ENCODE measurements at regions not wholly inside any gene's neighbourhood (a gene's known extent, or its start where the extent isn't known, plus 50 kb on each side); places are given as distances from the start of the nearest gene placed in this dataset.

DNA sequence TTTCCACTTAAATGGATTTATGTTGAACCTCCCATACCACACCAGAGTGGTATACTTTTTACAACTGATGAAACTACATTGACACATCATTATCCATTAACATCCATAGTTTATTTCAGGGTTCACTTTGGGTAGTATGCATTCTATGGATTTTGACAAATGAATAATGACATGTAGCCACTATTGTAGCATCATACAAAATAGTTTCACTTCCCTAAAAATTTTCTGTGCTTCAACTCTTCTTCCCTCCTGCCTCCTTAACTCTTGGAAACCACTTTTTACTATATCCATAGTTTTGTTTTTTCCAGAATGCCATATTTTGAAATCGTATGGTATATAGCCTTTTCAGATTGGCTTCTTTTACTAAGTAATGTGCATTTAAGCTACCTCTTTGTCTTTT is 199.5 kb upstream of the TMEM196 start:
- no peak for TF ChIP-seq POLR2AphosphoS5 (IDR thresholded peaks at IDR 0.05; ENCODE audit: borderline replicate concordance, low read depth, low read length)
- no peak for TF ChIP-seq EZH2 (IDR thresholded peaks at IDR 0.05)
- TF ChIP-seq FOXP2 (optimal IDR thresholded peaks at IDR 0.05; ENCODE audit: control extremely low read depth, extremely low read length, insufficient read depth), result no peak
